ENCODE measurements at regions not wholly inside any gene's neighbourhood (a gene's known extent, or its start where the extent isn't known, plus 50 kb on each side); places are given as distances from the start of the nearest gene placed in this dataset.

DNA sequence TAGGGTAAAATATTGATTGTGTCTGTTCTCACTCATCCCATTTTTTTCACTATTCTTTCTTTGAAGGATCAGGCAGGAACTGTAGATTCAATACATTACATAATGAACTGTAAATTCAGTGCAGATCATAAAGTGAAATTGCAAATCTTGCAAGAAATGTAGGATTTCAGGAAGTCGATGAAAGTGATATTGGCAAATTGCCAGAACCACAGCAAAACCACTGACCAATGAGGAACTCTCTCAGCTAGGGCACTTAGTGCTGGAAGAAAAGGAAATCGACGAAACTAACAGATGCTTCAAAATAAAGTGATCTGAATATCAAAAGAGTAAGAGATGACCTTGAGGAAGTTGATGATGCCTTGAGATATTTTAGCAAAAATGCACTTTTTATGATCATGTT, 157.6 kb downstream of the AACS start:
- H3K9ac ChIP-seq (ENCODE audit: low read length), result no peak overlapping the region
- no peak for TF ChIP-seq TAF1 (IDR thresholded peaks at IDR 0.05; ENCODE audit: low read depth)
- no peak for TF ChIP-seq POLR2AphosphoS5 (IDR thresholded peaks at IDR 0.05)
- TF ChIP-seq RAD21 (conservative IDR thresholded peaks at IDR 0.05), result no peak
- TF ChIP-seq, protein P1, sequence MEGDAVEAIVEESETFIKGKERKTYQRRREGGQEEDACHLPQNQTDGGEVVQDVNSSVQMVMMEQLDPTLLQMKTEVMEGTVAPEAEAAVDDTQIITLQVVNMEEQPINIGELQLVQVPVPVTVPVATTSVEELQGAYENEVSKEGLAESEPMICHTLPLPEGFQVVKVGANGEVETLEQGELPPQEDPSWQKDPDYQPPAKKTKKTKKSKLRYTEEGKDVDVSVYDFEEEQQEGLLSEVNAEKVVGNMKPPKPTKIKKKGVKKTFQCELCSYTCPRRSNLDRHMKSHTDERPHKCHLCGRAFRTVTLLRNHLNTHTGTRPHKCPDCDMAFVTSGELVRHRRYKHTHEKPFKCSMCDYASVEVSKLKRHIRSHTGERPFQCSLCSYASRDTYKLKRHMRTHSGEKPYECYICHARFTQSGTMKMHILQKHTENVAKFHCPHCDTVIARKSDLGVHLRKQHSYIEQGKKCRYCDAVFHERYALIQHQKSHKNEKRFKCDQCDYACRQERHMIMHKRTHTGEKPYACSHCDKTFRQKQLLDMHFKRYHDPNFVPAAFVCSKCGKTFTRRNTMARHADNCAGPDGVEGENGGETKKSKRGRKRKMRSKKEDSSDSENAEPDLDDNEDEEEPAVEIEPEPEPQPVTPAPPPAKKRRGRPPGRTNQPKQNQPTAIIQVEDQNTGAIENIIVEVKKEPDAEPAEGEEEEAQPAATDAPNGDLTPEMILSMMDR (IDR thresholded peaks at IDR 0.05; ENCODE audit: poor library complexity, severe bottlenecking), result no peak
- TF ChIP-seq SMC3 (conservative IDR thresholded peaks at IDR 0.05; ENCODE audit: poor library complexity), result no peak
- TF ChIP-seq EZH2 (IDR thresholded peaks at IDR 0.05; ENCODE audit: borderline replicate concordance, insufficient read depth, low read length, poor library complexity, severe bottlenecking), result no peak
- no peak for TF ChIP-seq EP300 (conservative IDR thresholded peaks at IDR 0.05; ENCODE audit: poor library complexity, severe bottlenecking)
- no peak for TF ChIP-seq MXI1 (conservative IDR thresholded peaks at IDR 0.05; ENCODE audit: poor library complexity, severe bottlenecking)
- TF ChIP-seq, protein P2, sequence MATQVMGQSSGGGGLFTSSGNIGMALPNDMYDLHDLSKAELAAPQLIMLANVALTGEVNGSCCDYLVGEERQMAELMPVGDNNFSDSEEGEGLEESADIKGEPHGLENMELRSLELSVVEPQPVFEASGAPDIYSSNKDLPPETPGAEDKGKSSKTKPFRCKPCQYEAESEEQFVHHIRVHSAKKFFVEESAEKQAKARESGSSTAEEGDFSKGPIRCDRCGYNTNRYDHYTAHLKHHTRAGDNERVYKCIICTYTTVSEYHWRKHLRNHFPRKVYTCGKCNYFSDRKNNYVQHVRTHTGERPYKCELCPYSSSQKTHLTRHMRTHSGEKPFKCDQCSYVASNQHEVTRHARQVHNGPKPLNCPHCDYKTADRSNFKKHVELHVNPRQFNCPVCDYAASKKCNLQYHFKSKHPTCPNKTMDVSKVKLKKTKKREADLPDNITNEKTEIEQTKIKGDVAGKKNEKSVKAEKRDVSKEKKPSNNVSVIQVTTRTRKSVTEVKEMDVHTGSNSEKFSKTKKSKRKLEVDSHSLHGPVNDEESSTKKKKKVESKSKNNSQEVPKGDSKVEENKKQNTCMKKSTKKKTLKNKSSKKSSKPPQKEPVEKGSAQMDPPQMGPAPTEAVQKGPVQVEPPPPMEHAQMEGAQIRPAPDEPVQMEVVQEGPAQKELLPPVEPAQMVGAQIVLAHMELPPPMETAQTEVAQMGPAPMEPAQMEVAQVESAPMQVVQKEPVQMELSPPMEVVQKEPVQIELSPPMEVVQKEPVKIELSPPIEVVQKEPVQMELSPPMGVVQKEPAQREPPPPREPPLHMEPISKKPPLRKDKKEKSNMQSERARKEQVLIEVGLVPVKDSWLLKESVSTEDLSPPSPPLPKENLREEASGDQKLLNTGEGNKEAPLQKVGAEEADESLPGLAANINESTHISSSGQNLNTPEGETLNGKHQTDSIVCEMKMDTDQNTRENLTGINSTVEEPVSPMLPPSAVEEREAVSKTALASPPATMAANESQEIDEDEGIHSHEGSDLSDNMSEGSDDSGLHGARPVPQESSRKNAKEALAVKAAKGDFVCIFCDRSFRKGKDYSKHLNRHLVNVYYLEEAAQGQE (IDR thresholded peaks at IDR 0.05; ENCODE audit: borderline replicate concordance), result no peak
- H3K4me2 ChIP-seq (ENCODE audit: low read length), result no peak overlapping the region
- H3K27me3 ChIP-seq (ENCODE audit: insufficient read depth, low read depth, low read length), result no peaks in the 10 kb centered on the region
- no peaks in the 10 kb centered on the region for H3K79me2 ChIP-seq (replicated peaks; ENCODE audit: insufficient read depth, low read length)
- H3K36me3 ChIP-seq (ENCODE audit: insufficient read depth, low read length), result no peaks in the 10 kb centered on the region
- H3K27ac ChIP-seq (ENCODE audit: low read length), result no peak overlapping the region
- H3K9me3 ChIP-seq (ENCODE audit: low read length), result no peaks in the 10 kb centered on the region
- no peaks in the 10 kb centered on the region for H3F3A ChIP-seq (ENCODE audit: insufficient read depth, low read length, poor library complexity, severe bottlenecking)
- no peaks in the 10 kb centered on the region for H3K9me2 ChIP-seq (ENCODE audit: insufficient read depth, low read length)
- no peaks in the 10 kb centered on the region for H4K20me1 ChIP-seq (ENCODE audit: insufficient read depth)
- no peak overlapping the region for H3K4me3 ChIP-seq (ENCODE audit: low read length)
- H2AFZ ChIP-seq (ENCODE audit: low read depth, low read length), result no peak overlapping the region

DNA sequence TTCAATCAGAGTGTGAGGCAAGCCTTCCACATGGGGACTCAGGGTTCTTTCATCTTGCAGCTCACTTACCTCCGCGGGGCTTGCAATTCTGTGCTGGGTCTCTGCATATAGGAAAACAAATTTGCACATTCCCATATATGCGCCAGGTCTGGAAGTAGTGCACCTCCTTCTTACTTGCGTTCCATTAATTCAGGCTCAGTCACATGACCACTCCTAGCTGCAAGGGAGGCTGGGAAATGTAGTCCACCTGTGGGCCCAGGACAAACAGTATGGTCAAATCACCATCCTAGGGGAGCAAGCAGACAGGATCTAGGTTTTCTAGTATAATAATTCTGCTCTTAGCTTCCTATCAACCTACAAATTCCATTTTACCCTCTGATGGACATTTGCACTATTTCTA, 160.4 kb downstream of the AACS start:
- H3F3A ChIP-seq (ENCODE audit: insufficient read depth, low read length, poor library complexity, severe bottlenecking), result no peaks in the 10 kb centered on the region
- no peak overlapping the region for H2AFZ ChIP-seq (ENCODE audit: low read depth, low read length)
- H3K27ac ChIP-seq (ENCODE audit: low read length), result no peak overlapping the region
- no peaks in the 10 kb centered on the region for H3K9me3 ChIP-seq (ENCODE audit: low read length)
- H3K4me2 ChIP-seq (ENCODE audit: low read length), result no peak overlapping the region
- no peaks in the 10 kb centered on the region for H4K20me1 ChIP-seq (ENCODE audit: insufficient read depth)
- H3K79me2 ChIP-seq (replicated peaks; ENCODE audit: insufficient read depth, low read length), result no peaks in the 10 kb centered on the region
- H3K4me3 ChIP-seq (ENCODE audit: low read length), result no peak overlapping the region
- no peaks in the 10 kb centered on the region for H3K9me2 ChIP-seq (ENCODE audit: insufficient read depth, low read length)
- no peaks in the 10 kb centered on the region for H3K36me3 ChIP-seq (ENCODE audit: insufficient read depth, low read length)
- no peaks in the 10 kb centered on the region for H3K27me3 ChIP-seq (ENCODE audit: insufficient read depth, low read depth, low read length)
- H3K9ac ChIP-seq (ENCODE audit: low read length), result no peak overlapping the region
- TF ChIP-seq MXI1 (conservative IDR thresholded peaks at IDR 0.05; ENCODE audit: poor library complexity, severe bottlenecking) (no peak), SMC3 (conservative IDR thresholded peaks at IDR 0.05; ENCODE audit: poor library complexity) (no peak), EZH2 (IDR thresholded peaks at IDR 0.05; ENCODE audit: borderline replicate concordance, insufficient read depth, low read length, poor library complexity, severe bottlenecking) (no peak), TAF1 (IDR thresholded peaks at IDR 0.05; ENCODE audit: low read depth) (no peak), POLR2AphosphoS5 (IDR thresholded peaks at IDR 0.05) (no peak), RAD21 (conservative IDR thresholded peaks at IDR 0.05) (no peak), EP300 (conservative IDR thresholded peaks at IDR 0.05; ENCODE audit: poor library complexity, severe bottlenecking) (no peak)
- TF ChIP-seq, protein P2 (IDR thresholded peaks at IDR 0.05; ENCODE audit: borderline replicate concordance), result no peak
- TF ChIP-seq, protein P1 (IDR thresholded peaks at IDR 0.05; ENCODE audit: poor library complexity, severe bottlenecking), result no peak
